ENCODE measurements at regions not wholly inside any gene's neighbourhood (a gene's known extent, or its start where the extent isn't known, plus 50 kb on each side); places are given as distances from the start of the nearest gene placed in this dataset.

- no peak for DNase-seq
Measured at GRCh38 chr10:78348411-78349164, 314.9 kb downstream of the RPS24 start.

- DNase-seq, result no peak
Measured at GRCh38 chr10:78349165-78349516, 315.5 kb downstream of the RPS24 start.

GRCh38 chr10:78349911-78350663, 316.4 kb downstream of the RPS24 start:
- DNase-seq, result no peak

DNA sequence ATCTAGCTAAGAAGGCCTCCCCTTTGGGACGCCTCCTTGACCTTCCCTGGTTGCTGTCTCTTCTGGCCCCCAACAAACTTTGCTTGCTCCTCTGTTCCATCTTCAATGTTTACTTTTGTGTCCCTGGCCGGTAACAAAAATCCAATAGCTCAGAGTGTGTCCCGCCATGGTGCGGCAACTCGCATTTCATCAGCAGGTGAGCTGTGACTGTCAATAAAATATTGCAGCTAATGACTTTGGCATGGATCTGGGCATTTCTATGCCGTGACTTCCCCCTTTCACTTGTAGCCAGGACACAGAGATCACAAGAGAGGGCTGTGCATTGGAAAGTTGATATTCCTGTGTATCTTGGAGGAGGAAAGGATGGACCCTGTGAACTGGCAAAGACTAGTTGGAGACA, 317.6 kb downstream of the RPS24 start:
- DNase-seq, result no peak

- DNase-seq, result no peak
Measured at GRCh38 chr10:78351809-78352208, 318.1 kb downstream of the RPS24 start.

DNA sequence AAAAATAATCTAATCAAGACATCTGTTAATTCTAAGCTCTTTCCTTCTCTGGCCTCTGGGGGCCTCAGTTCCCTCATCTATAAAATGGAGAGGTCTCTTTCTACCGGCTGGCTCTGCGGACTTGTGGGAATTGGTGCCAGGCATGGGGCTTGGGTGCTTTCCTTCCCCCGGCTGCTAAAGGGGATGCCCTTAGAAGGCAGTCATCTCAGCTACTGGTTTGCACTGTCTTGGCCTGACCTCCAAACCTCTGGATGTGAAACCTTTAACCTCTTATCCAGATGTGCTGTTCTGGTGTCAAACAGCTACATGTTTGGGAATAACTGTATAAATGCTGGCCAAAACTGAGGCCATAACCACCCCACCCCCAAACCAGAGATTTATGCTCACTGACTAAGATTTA, 320.0 kb downstream of the RPS24 start:
- no peak for DNase-seq

DNA sequence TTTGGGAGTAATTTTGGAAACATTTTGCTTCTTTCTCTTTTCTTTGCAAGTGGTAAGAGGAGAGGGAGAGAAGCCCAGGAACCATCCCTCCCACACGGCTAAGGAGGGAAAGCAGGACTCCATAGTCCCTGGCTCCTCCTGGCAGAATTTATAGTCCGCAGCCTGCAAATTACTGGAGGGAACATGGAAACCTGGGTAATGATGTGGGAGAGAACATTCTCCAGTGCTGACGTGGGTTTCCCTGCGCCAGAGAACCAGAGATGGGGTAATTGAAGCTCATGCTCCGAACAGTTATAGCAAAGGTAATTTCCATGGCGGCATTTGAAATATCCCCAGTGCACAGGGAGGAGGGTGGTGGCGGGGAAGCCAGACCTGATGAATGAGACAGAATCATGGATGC, 320.4 kb downstream of the RPS24 start:
- DNase-seq, result no peak

- no peak for DNase-seq
Measured at GRCh38 chr10:78356291-78356900, 322.7 kb downstream of the RPS24 start.

DNA sequence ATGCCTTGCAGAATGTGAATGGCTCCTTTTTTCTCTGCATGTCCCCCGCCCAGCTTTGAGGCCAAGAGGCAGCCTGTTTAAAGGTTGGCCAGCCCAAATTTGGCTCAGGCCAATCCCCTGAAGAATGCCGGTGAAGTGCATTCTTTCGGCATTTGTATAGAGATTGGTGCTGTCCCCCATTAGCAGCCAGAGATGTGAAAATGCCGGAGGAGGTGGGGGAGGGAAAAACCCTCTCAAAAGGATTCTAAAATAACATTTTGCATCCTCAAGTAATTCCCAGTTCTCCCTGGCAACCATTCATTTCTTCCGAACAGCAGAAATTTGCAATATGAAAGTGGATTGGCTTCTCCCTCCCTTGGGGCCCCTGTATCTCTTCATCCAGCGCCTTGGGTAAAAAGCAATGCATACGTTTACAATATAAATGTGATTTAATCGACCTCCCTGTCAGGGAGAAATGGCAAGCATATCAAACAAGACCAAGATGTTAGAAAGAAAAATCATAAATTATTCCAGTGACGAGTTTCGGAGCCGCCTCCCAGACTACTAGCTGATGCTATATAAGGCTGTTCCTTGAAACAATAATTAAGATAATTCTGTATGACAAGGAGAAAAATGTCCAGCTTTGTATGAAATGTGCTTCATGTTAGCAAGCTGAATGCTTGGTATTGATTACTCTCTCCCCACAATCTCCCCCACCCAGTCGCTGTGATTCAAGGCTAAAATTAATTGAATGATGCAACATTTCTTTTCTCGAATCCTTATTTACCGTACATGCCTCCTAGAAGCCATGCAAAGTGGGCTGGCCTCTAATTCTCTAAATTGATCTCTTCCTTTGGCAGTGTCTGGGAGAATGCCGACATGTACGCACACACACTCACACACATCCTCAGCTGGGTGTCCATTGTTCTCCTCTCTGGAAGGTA, 323.7 kb downstream of the RPS24 start:
- DNase-seq, result no peak

DNA sequence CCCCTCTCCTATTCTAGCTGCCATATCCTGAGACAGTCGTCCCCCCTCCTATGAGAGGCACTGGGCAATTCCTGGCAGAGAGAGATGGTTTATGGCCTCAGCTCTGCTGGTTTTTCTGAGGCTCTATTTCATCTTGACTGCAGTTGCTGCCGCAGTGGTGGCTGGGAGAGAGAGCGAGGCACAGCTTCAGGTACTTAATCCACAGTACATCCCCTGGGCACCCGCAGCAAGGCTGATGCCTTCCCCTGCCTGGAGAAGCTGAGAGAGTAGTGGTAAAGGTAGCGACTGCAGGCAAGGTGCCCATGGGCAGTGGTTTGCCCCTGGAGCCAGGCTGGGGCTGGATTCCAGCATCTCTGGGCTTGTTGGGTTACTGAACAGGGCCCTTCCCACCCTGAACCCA, 324.7 kb downstream of the RPS24 start:
- DNase-seq, result no peak

DNA sequence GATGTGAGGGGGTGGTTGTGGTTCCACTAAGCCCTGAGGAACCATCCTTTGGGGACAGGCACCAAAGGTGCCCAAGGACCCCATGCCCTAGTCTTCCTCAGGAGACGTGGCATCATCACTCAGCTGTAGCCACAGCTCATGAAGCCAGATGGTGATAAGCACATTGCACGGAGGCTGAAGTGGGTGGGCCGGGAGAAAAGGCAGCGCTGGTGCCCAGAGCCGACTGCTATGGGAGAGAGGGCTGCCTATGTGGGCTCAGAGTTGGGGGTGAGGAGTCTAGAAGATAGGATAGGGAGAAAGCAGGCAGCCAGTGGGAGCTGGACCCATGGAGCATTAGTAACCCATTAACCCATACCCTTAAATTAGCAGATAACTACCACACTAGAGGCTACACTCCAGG, 325.3 kb downstream of the RPS24 start:
- no peak for DNase-seq

DNA sequence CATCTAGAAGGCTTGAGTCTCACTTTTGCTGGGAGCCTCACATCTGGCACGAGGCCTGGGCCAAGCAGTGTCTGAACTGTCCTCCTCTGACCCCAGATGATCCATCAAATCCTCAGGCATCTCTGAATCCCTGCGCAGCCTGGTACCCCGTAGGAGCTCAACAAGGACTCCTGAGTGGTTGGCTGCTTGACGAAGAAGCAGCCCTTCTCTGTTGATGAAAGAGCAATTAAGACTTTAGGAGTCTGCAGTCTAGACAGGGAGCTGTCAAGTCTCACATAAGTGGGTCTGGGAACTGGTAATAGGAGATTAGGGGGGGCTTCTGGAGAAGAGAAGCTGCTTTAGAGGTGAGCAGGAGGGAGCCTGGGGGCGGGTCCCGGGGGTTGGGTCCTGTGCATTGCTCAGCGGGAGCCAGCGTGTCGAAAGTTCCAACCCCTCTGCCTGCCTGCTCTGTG, 326.0 kb downstream of the RPS24 start:
- no peak for DNase-seq

GRCh38 chr10:78360284-78360683, 326.6 kb downstream of the RPS24 start:
- no peak for DNase-seq

- no peak for DNase-seq
Measured at GRCh38 chr10:78361031-78361430, 327.4 kb downstream of the RPS24 start.

DNA sequence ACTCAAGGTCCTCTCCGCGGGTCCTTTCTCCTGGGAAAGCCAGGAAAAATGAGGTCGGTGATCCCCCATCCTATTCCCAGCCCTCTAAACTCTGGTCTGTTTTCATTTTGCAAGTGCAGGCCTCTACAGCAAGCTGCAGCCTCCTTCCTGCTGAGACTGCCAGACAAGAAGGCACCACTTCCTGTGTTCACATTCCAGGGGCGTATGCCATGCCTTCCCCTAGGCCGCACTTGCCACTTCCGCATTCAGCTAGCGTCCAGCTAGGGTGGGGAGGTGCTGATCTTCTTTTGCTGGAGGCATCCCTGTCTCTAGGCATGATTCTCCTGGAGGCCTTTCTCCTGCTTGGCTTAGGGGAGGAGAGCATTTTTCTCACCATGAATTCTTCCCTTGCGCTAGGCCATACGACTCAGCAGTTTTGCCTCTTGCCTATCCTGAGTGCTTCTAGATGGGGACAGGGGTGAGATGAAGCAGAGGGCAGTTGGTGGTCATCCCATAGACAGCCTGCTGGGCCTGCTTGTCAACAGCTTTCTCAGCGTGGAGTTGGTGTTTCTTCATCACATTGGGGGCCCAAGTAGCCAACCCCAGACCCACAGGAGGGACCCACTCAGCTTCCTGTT, 328.9 kb downstream of the RPS24 start:
- DNase-seq, result no peak

- no peak for DNase-seq
Measured at GRCh38 chr10:78363190-78363589, 329.5 kb downstream of the RPS24 start.

DNA sequence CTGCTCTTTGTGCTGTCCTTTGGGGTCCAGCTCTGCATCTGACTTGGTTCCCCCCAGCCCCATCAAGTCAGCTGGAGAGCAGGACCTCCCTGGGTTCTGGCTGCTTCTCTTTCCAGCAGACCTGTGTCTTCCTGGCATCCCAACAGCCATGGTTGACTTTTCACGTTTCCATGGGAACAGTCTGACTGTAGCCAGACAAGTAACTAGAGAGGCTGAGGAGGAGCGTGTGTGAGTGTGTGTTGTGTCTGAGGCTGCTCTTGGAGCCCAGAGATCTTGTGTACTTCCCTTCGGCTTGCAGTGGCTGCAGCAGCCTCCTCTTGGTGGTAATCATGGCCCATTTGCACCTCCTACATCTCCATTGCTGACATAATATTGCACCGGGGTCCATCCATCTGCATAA, 332.0 kb downstream of the RPS24 start:
- no peak for DNase-seq

GRCh38 chr10:78366663-78367411, 333.2 kb downstream of the RPS24 start:
- no peak for DNase-seq

- DNase-seq, result no peak
Measured at GRCh38 chr10:78367751-78368150, 334.1 kb downstream of the RPS24 start.

DNA sequence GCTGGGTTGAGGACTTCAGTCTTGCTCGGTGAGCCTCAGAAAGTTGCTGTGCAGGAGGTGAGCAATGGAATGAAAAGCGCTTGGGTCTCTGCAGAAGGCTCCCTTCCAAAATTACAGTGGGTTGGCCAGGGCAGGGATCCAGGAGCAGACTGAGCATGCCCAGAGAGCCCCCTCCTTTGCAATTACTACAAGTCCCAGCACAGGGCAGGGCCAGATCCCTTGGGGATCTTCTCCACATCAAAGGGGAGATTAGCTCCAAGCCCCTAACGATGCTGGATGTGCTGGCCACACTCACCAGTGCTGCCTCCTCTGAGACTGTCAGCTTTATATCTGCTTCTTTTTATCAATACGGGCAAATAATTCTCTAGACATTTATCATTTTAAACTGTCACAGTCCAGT, 337.5 kb downstream of the RPS24 start:
- no peak for DNase-seq

DNA sequence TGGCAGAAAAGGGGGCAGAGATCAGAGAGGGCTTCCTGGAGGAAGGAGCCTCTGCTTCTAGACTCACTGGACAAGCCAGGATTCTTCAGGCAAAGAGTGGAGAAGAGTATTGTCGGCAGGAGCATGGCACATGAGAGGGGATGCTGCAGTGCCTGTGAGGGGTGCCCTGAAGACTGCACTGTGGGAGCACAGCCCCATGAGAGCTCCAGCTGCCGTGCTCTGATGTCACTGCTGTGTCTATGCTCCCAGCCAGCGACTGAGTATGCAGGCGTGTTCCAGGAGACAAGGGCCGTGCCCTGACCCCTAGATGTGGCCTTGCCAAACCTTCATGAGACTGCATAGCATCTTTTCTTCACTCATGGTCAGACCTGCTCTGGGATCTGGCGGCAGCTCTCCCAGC, 339.1 kb downstream of the RPS24 start:
- DNase-seq, result no peak
